OCI-LY1 (cell line): ENCODE measurements at regions not wholly inside any gene's neighbourhood (a gene's known extent, or its start where the extent isn't known, plus 50 kb on each side); places are given as distances from the start of the nearest gene placed in this dataset.

ENCODE experiments used
- H2AFZ ChIP-seq: fragments of 200-600 bp; sonication (generic), shearing (Covaris generic); 2 replicates; pipeline ENCODE4 v1.6.0; 2014; ENCODE audit warnings: antibody characterized with exemption, mild to moderate bottlenecking, low read length
- H3F3A ChIP-seq: fragments of 200-600 bp; sonication (generic), shearing (Covaris generic); 2 replicates; pipeline ENCODE4 v1.6.0; 2014; ENCODE audit warnings: mild to moderate bottlenecking, antibody characterized with exemption, low read length, moderate library complexity; ENCODE audit not compliant: insufficient read depth
- H3K27ac ChIP-seq: fragments of 200-600 bp; sonication (generic); 2 replicates; pipeline ENCODE4 v1.5.1; 2014; ENCODE audit warnings: low read length, mixed run types, mild to moderate bottlenecking, low read depth; ENCODE audit not compliant: poor library complexity, severe bottlenecking
- H3K27me3 ChIP-seq: fragments of 200-600 bp; sonication (generic); 2 replicates; pipeline ENCODE4 v1.6.0; 2014; ENCODE audit warnings: antibody characterized with exemption, mild to moderate bottlenecking, low read length, moderate library complexity; ENCODE audit not compliant: insufficient read depth
- H3K36me3 ChIP-seq: fragments of 200-600 bp; sonication (generic); 2 replicates; pipeline ENCODE4 v1.6.1; 2014; ENCODE audit warnings: mild to moderate bottlenecking, antibody characterized with exemption, low read length, moderate library complexity, mixed read lengths; ENCODE audit not compliant: insufficient read depth
- H3K4me1 ChIP-seq: fragments of 200-600 bp; sonication (generic); 2 replicates; pipeline ENCODE4 v1.5.1; 2014; ENCODE audit warnings: mild to moderate bottlenecking, low read length, moderate library complexity; ENCODE audit not compliant: insufficient read depth, severe bottlenecking
- H3K4me2 ChIP-seq: fragments of 200-600 bp; sonication (generic), shearing (Covaris generic); 2 replicates; pipeline ENCODE4 v1.6.1; 2014; ENCODE audit warnings: low read length
- H3K4me3 ChIP-seq: fragments of 200-600 bp; sonication (generic); 2 replicates; pipeline ENCODE4 v1.5.1; 2014; ENCODE audit warnings: low read length, low read depth, mild to moderate bottlenecking, mixed read lengths; ENCODE audit not compliant: poor library complexity, severe bottlenecking
- H3K79me2 ChIP-seq: fragments of 200-600 bp; shearing (Covaris generic); 2 replicates; pipeline ENCODE4 v1.6.1; 2016; ENCODE audit warnings: mixed run types, low read length, mixed read lengths; ENCODE audit not compliant: insufficient read depth
- H3K9ac ChIP-seq: fragments of 200-600 bp; sonication (generic), shearing (Covaris generic); 2 replicates; pipeline ENCODE4 v1.6.1; 2014; ENCODE audit warnings: mild to moderate bottlenecking, low read length, mixed read lengths
- H3K9me2 ChIP-seq: fragments of 200-600 bp; sonication (generic), shearing (Covaris generic); 2 replicates; pipeline ENCODE4 v1.6.1; 2014; ENCODE audit warnings: low read depth, mild to moderate bottlenecking, low read length, mixed read lengths
- H3K9me3 ChIP-seq: fragments of 200-600 bp; shearing (Covaris generic); 2 replicates; pipeline ENCODE4 v1.6.1; 2014; ENCODE audit warnings: low read length, mixed read lengths
- H4K20me1 ChIP-seq: fragments of 200-600 bp; sonication (generic), shearing (Covaris generic); 2 replicates; pipeline ENCODE4 v1.6.0; 2016; ENCODE audit warnings: mild to moderate bottlenecking, low read length; ENCODE audit not compliant: insufficient read depth
- CTCF ChIP-seq: fragments of 200-600 bp; sonication (generic), shearing (Covaris generic); IDR thresholded peaks from 2 replicates; pipeline ENCODE4 v1.5.1; 2017; ENCODE audit warnings: mild to moderate bottlenecking, antibody characterized with exemption, low read length, moderate library complexity, mixed read lengths
- EZH2 ChIP-seq: fragments of 200-600 bp; sonication (generic), shearing (Covaris generic); IDR thresholded peaks from 2 replicates; pipeline ENCODE4 v1.8.0; 2017; ENCODE audit warnings: borderline replicate concordance, mixed run types, mild to moderate bottlenecking, antibody characterized with exemption, low read length, moderate library complexity, mixed read lengths

GRCh38 chr5:74461251-74461650, 179.3 kb downstream of the ENC1 start:
- Histone ChIP-seq H3K9me2 (no peaks in the 10 kb centered on the region), H3K27ac (no peak overlapping the region), H3K36me3 (no peaks in the 10 kb centered on the region), H3K27me3 (no peaks in the 10 kb centered on the region; the same call in 1 of the 2 replicates), H3F3A (no peaks in the 10 kb centered on the region), H2AFZ (no peak overlapping the region), H3K4me1 (no peaks in the 10 kb centered on the region), H3K4me3 (no peak overlapping the region), H3K9ac (no peak overlapping the region), H3K9me3 (no peaks in the 10 kb centered on the region), H3K79me2 (no peaks in the 10 kb centered on the region), H3K4me2 (no peak overlapping the region), H4K20me1 (no peaks in the 10 kb centered on the region)
- TF ChIP-seq EZH2 (no peak), CTCF (no peak)

DNA sequence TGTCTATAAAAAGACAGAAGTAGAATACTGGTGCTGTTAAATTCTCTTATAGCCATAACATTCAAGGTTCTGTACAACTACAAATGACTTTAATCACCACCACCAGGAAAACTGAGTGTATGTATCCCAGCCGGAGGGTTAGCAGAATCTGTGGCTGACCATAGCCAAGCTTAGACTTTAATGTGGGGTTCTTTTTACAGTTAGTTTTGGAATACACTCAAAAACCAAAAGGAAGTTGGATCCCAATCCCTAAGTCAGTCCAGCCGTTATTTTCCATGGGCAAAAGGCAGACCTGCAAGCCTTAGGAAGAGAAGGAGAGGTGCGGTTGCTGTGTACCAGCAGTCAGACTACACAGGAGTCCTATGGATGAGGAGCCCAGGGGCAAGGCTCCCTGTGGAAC, 179.8 kb downstream of the ENC1 start:
- Histone ChIP-seq H3K4me2 (no peak overlapping the region), H3K27ac (no peak overlapping the region), H3K9me2 (no peaks in the 10 kb centered on the region), H2AFZ (no peak overlapping the region), H3K79me2 (no peaks in the 10 kb centered on the region), H4K20me1 (no peaks in the 10 kb centered on the region), H3K9ac (no peak overlapping the region), H3K4me1 (no peaks in the 10 kb centered on the region), H3F3A (no peaks in the 10 kb centered on the region), H3K36me3 (no peaks in the 10 kb centered on the region), H3K4me3 (no peak overlapping the region), H3K9me3 (no peaks in the 10 kb centered on the region), H3K27me3 (no peaks in the 10 kb centered on the region; the same call in 1 of the 2 replicates)
- TF ChIP-seq CTCF: no peak
- no peak for TF ChIP-seq EZH2

- no peaks in the 10 kb centered on the region for H3K9me3 ChIP-seq
- H3K4me3 ChIP-seq: no peak overlapping the region
- H3K9ac ChIP-seq: no peak overlapping the region
- TF ChIP-seq CTCF (no peak), EZH2 (no peak)
- H3F3A ChIP-seq: no peaks in the 10 kb centered on the region
- no peaks in the 10 kb centered on the region; the same call in 1 of the 2 replicates for H3K27me3 ChIP-seq
- no peaks in the 10 kb centered on the region for H3K9me2 ChIP-seq
- no peaks in the 10 kb centered on the region for H3K36me3 ChIP-seq
- no peaks in the 10 kb centered on the region for H3K4me1 ChIP-seq
- no peak overlapping the region for H2AFZ ChIP-seq
- no peaks in the 10 kb centered on the region for H3K79me2 ChIP-seq
- no peaks in the 10 kb centered on the region for H4K20me1 ChIP-seq
- no peak overlapping the region for H3K4me2 ChIP-seq
- H3K27ac ChIP-seq: no peak overlapping the region
These were observed 180.5 kb downstream of the ENC1 start for GRCh38 chr5:74459984-74460383.
